AG09319 (cell line): ENCODE measurements at regions not wholly inside any gene's neighbourhood (a gene's known extent, or its start where the extent isn't known, plus 50 kb on each side); places are given as distances from the start of the nearest gene placed in this dataset.
A peak's percentile ranks its signal among the peaks of the same experiment; 100 is the strongest.

Experiments
- DNase-seq: peaks from one replicate; pipeline ENCODE4 v3.0.0-alpha.2; 2010; ENCODE audit warnings: low read depth; ENCODE audit errors: extremely low read depth
- CTCF ChIP-seq: IDR thresholded peaks from 2 replicates; pipeline ENCODE4 v1.5.1; 2011; ENCODE audit warnings: low read depth, mild to moderate bottlenecking, inconsistent platforms, low read length, moderate library complexity

- DNase-seq = no peak
- no peak for TF ChIP-seq CTCF
Observed at GRCh38 chr1:244349581-244350001, 102.1 kb downstream of the ADSS2 start.

GRCh38 chr1:244350027-244350426, 101.7 kb downstream of the ADSS2 start:
- DNase-seq = no peak
- TF ChIP-seq CTCF = no peak

GRCh38 chr1:244352156-244352830, 99.4 kb downstream of the ADSS2 start:
- no peak for TF ChIP-seq CTCF
- no peak for DNase-seq

GRCh38 chr1:244353551-244354091, 98.1 kb downstream of the ADSS2 start:
- no peak for TF ChIP-seq CTCF
- DNase-seq = peak; percentile 76

- DNase-seq = no peak
- TF ChIP-seq CTCF = no peak
Observed at GRCh38 chr1:244354810-244355278, 96.9 kb downstream of the ADSS2 start.

- DNase-seq = no peak
Observed at GRCh38 chr1:244356376-244356775, 95.3 kb downstream of the ADSS2 start.

More at GRCh38 chr1:244356376-244356775, 95.3 kb downstream of the ADSS2 start:
- TF ChIP-seq CTCF = no peak
